ENCODE measurements at regions not wholly inside any gene's neighbourhood (a gene's known extent, or its start where the extent isn't known, plus 50 kb on each side); places are given as distances from the start of the nearest gene placed in this dataset.

- TF ChIP-seq CTCF (conservative IDR thresholded peaks at IDR 0.05; ENCODE audit: low read depth, low read length) (no peak), BHLHE40 (IDR thresholded peaks at IDR 0.05; ENCODE audit: low read depth, low read length) (no peak), POLR2A (IDR thresholded peaks at IDR 0.05; ENCODE audit: low read depth, low read length) (no peak), RAD21 (IDR thresholded peaks at IDR 0.05; ENCODE audit: low read length) (no peak), SMC3 (IDR thresholded peaks at IDR 0.05; ENCODE audit: low read depth, low read length) (no peak), CEBPB (IDR thresholded peaks at IDR 0.05; ENCODE audit: low read depth, low read length) (no peak), NFE2L2 (IDR thresholded peaks at IDR 0.05; ENCODE audit: low read depth, low read length) (no peak), MXI1 (IDR thresholded peaks at IDR 0.05; ENCODE audit: borderline replicate concordance, low read depth, low read length) (no peak), RFX5 (IDR thresholded peaks at IDR 0.05; ENCODE audit: low read depth, low read length) (no peak), ELK1 (IDR thresholded peaks at IDR 0.05; ENCODE audit: borderline replicate concordance, low read depth, low read length) (no peak)
These were observed 177.5 kb downstream of the AEBP2 start for GRCh38 chr12:19616781-19617180.
